HG03442 (cell line): ENCODE measurements at regions not wholly inside any gene's neighbourhood (a gene's known extent, or its start where the extent isn't known, plus 50 kb on each side); places are given as distances from the start of the nearest gene placed in this dataset.

Experiments
- ATAC-seq: cut with Tn5 transposase; IDR thresholded peaks from one replicate; pipeline ENCODE4 v1.9.1; 2021; ENCODE audit warnings: mild to moderate bottlenecking, moderate library complexity; ENCODE audit not compliant: unreplicated experiment

- no peak for ATAC-seq
Measured at GRCh38 chr5:97914483-97914882, 731.4 kb upstream of the RIOK2 start.

- ATAC-seq: no peak
Measured at GRCh38 chr5:97915106-97915505, 732.1 kb upstream of the RIOK2 start.

- ATAC-seq: no peak
Measured at GRCh38 chr5:97918057-97918456, 735.0 kb upstream of the RIOK2 start.

- no peak for ATAC-seq
Measured at GRCh38 chr5:97918620-97919019, 735.6 kb upstream of the RIOK2 start.

- ATAC-seq: no peak
Measured at GRCh38 chr5:97919719-97920118, 736.7 kb upstream of the RIOK2 start.

- no peak for ATAC-seq
Measured at GRCh38 chr5:97922776-97923175, 739.7 kb upstream of the RIOK2 start.

- ATAC-seq: no peak
Measured at GRCh38 chr5:97923496-97923895, 740.4 kb upstream of the RIOK2 start.

- no peak for ATAC-seq
Measured at GRCh38 chr5:97923997-97924396, 741.0 kb upstream of the RIOK2 start.

- ATAC-seq: no peak
Measured at GRCh38 chr5:97929383-97929782, 746.3 kb upstream of the RIOK2 start.

GRCh38 chr5:97931829-97932228 is 748.8 kb upstream of the RIOK2 start:
- no peak for ATAC-seq

GRCh38 chr5:97936231-97936630 is 753.2 kb upstream of the RIOK2 start:
- ATAC-seq: no peak

GRCh38 chr5:97937846-97938245 is 754.8 kb upstream of the RIOK2 start:
- no peak for ATAC-seq

GRCh38 chr5:97943036-97943435 is 760.0 kb upstream of the RIOK2 start:
- ATAC-seq: no peak

- ATAC-seq: no peak
Measured at GRCh38 chr5:97951139-97951538, 768.1 kb upstream of the RIOK2 start.

- ATAC-seq: no peak
Measured at GRCh38 chr5:97955450-97955849, 772.4 kb upstream of the RIOK2 start.

- ATAC-seq: no peak
Measured at GRCh38 chr5:97967292-97967691, 784.2 kb upstream of the RIOK2 start.

GRCh38 chr5:97968346-97968745 is 785.3 kb upstream of the RIOK2 start:
- no peak for ATAC-seq

GRCh38 chr5:97979740-97980139 is 793.7 kb upstream of the RGMB start:
- ATAC-seq: no peak

GRCh38 chr5:97980291-97980690 is 793.2 kb upstream of the RGMB start:
- no peak for ATAC-seq

- no peak for ATAC-seq
Measured at GRCh38 chr5:97986069-97986468, 787.4 kb upstream of the RGMB start.

- ATAC-seq: no peak
Measured at GRCh38 chr5:97991236-97991635, 782.2 kb upstream of the RGMB start.

- ATAC-seq: no peak
Measured at GRCh38 chr5:97998941-97999340, 774.5 kb upstream of the RGMB start.

GRCh38 chr5:98004463-98004862 is 769.0 kb upstream of the RGMB start:
- ATAC-seq: no peak

GRCh38 chr5:98016771-98017170 is 756.7 kb upstream of the RGMB start:
- ATAC-seq: no peak
